Sigmoid colon (tissue), 4 donors: ENCODE measurements at regions not wholly inside any gene's neighbourhood (a gene's known extent, or its start where the extent isn't known, plus 50 kb on each side); places are given as distances from the start of the nearest gene placed in this dataset.

ENCODE experiments used
- POLR2AphosphoS5 ChIP-seq, 4 donors: sonication (generic); formaldehyde crosslinking; IDR thresholded peaks; one replicate each; pipeline ENCODE4 v1.6.1; 2017; ENCODE audit warnings: antibody characterized with exemption in 4 of 4
- TF ChIP-seq, protein P1 (sequence below), 4 experiments: fragments of 450-650 bp in 3 of 4; fragments of 200-600 bp in 1 of 4; IDR thresholded peaks; one replicate each; pipeline ENCODE4 v1.5.1; 2016 to 2019; ENCODE audit warnings: antibody characterized with exemption in 4 of 4, mild to moderate bottlenecking in 3 of 4, moderate library complexity in 2 of 4

DNA sequence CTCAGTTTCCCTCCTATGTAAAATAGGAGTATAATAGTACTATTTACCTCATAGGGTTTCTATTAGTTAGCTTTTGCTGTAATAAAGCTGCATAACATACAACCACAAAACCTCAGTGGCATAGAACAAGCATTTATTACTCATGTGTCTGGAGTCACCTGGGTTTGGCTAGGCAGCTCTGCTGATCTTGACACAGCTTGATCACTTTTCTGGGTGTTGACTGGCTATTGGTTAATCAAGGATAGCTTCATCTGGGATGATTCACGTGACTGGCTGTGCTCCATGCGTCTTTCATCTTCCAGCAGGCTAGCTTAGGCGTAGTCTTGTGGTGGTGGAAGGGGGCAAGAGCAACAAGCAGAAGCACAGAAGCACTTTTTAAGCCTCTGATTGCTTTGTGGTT is 112.6 kb downstream of the SQOR start:
- no peak for TF ChIP-seq POLR2AphosphoS5 (IDR thresholded peaks at IDR 0.05)
- TF ChIP-seq, protein P1, sequence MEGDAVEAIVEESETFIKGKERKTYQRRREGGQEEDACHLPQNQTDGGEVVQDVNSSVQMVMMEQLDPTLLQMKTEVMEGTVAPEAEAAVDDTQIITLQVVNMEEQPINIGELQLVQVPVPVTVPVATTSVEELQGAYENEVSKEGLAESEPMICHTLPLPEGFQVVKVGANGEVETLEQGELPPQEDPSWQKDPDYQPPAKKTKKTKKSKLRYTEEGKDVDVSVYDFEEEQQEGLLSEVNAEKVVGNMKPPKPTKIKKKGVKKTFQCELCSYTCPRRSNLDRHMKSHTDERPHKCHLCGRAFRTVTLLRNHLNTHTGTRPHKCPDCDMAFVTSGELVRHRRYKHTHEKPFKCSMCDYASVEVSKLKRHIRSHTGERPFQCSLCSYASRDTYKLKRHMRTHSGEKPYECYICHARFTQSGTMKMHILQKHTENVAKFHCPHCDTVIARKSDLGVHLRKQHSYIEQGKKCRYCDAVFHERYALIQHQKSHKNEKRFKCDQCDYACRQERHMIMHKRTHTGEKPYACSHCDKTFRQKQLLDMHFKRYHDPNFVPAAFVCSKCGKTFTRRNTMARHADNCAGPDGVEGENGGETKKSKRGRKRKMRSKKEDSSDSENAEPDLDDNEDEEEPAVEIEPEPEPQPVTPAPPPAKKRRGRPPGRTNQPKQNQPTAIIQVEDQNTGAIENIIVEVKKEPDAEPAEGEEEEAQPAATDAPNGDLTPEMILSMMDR (IDR thresholded peaks at IDR 0.05), result no peak
